Mononuclear cell (primary cell): ENCODE measurements at regions not wholly inside any gene's neighbourhood (a gene's known extent, or its start where the extent isn't known, plus 50 kb on each side); places are given as distances from the start of the nearest gene placed in this dataset.
"Not testable (repeated sequence)": the region's sequence is repeated elsewhere in the genome, so short reads cannot be mapped to it uniquely, and the experiment has no call there.

ENCODE experiments used
- H3K27me3 ChIP-seq: 2 replicates; pipeline ENCODE4 v1.6.0; 2011; ENCODE audit warnings: low read length, control low read depth; ENCODE audit not compliant: insufficient read depth
- H3K4me1 ChIP-seq: 2 replicates; pipeline ENCODE4 v1.5.1; 2011; ENCODE audit warnings: mild to moderate bottlenecking, low read length, control low read depth; ENCODE audit not compliant: insufficient read depth
- H3K4me3 ChIP-seq: 2 replicates; pipeline ENCODE4 v1.5.1; 2011; ENCODE audit warnings: mild to moderate bottlenecking, low read length, moderate library complexity
- H3K9me3 ChIP-seq: 2 replicates; pipeline ENCODE4 v1.5.1; 2011; ENCODE audit warnings: low read depth, mild to moderate bottlenecking, control low read depth, low read length

DNA sequence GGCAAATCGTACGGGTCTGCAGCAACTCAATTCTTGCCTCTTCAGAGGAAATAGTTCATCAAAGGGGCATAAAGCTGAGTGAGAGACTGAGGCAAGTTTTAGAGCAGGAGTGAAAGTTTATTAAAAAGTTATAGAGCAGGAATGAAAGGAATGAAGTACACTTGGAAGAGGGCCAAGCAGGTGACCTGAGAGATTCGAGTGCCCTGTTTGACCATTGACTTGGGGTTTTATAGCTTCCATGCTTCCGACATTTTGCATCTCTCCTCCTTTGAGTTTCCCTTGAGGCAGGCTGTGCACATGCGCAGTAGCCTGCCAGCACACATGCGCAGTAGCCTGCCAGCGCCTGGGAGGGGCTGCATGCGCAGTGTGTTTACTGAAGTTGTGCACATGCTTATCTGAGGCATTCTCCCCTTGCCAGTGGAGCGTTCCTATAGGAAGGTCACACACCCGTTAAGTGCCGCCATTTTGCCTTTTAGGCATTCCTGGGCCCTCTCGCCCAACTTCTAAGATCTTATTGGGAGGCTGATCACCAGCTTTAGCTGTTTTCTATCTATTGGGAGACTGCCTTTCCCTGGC is 265.5 kb upstream of the MGAT5 start:
- Histone ChIP-seq H3K4me3 (no peak overlapping the region), H3K9me3 (no peaks in the 10 kb centered on the region), H3K4me1 (no peaks in the 10 kb centered on the region), H3K27me3 (no peaks in the 10 kb centered on the region)

GRCh38 chr2:133991606-133992168 is 262.2 kb upstream of the MGAT5 start:
- no peaks in the 10 kb centered on the region for H3K4me1 ChIP-seq
- no peaks in the 10 kb centered on the region for H3K9me3 ChIP-seq
- H3K4me3 ChIP-seq: no peak overlapping the region
- no peaks in the 10 kb centered on the region for H3K27me3 ChIP-seq

- no peaks in the 10 kb centered on the region for H3K9me3 ChIP-seq
- H3K4me1 ChIP-seq: no peaks in the 10 kb centered on the region
- H3K4me3 ChIP-seq: no peak overlapping the region
- no peaks in the 10 kb centered on the region for H3K27me3 ChIP-seq
Observed at GRCh38 chr2:133992454-133992853, 261.4 kb upstream of the MGAT5 start.

GRCh38 chr2:133993160-133993559 is 260.7 kb upstream of the MGAT5 start:
- Histone ChIP-seq H3K9me3 (no peaks in the 10 kb centered on the region), H3K27me3 (no peaks in the 10 kb centered on the region), H3K4me3 (no peak overlapping the region), H3K4me1 (no peaks in the 10 kb centered on the region)

GRCh38 chr2:133998726-133999125 is 255.1 kb upstream of the MGAT5 start:
- H3K4me3 ChIP-seq, H3K4me1 ChIP-seq: not testable (repeated sequence)

GRCh38 chr2:134002391-134002790 is 251.5 kb upstream of the MGAT5 start:
- Histone ChIP-seq H3K27me3 (no peaks in the 10 kb centered on the region), H3K4me3 (no peak overlapping the region), H3K4me1 (no peaks in the 10 kb centered on the region), H3K9me3 (no peaks in the 10 kb centered on the region)

More at GRCh38 chr2:133998726-133999125, 255.1 kb upstream of the MGAT5 start:
- H3K27me3 ChIP-seq, H3K9me3 ChIP-seq: not testable (repeated sequence)

GRCh38 chr2:134002921-134003320 is 251.0 kb upstream of the MGAT5 start:
- Histone ChIP-seq H3K27me3 (no peaks in the 10 kb centered on the region), H3K9me3 (no peaks in the 10 kb centered on the region), H3K4me3 (no peak overlapping the region), H3K4me1 (no peaks in the 10 kb centered on the region)

DNA sequence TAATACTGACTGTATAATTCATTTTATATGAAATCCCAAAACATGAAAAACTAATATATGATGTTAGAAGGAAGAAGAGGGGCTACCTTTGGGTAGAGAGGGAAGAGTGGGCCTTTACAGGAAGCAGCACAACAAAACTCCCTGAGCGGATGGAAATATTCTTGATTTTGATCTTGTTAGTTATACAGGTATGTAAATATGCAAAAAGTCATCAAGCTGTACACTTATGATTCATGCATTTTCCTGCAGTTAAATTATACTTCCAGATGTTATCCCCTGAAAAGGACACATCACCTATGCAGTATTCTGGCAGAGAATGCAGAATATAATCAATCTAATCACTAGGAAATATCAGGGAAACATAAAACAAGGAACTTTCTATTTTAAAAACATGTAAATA is 249.4 kb upstream of the MGAT5 start:
- Histone ChIP-seq H3K27me3 (no peaks in the 10 kb centered on the region), H3K4me3 (no peak overlapping the region), H3K4me1 (no peaks in the 10 kb centered on the region), H3K9me3 (no peaks in the 10 kb centered on the region)

GRCh38 chr2:134008837-134009236 is 245.0 kb upstream of the MGAT5 start:
- no peak overlapping the region for H3K4me3 ChIP-seq
- H3K9me3 ChIP-seq: no peaks in the 10 kb centered on the region
- no peaks in the 10 kb centered on the region for H3K27me3 ChIP-seq
- no peaks in the 10 kb centered on the region for H3K4me1 ChIP-seq

GRCh38 chr2:134009440-134009839 is 244.4 kb upstream of the MGAT5 start:
- H3K9me3 ChIP-seq: no peaks in the 10 kb centered on the region
- H3K4me3 ChIP-seq: no peak overlapping the region
- no peaks in the 10 kb centered on the region for H3K27me3 ChIP-seq
- H3K4me1 ChIP-seq: no peaks in the 10 kb centered on the region

- not testable (repeated sequence) for H3K9me3 ChIP-seq, H3K4me3 ChIP-seq, H3K27me3 ChIP-seq, H3K4me1 ChIP-seq
Observed at GRCh38 chr2:134009906-134010305, 244.0 kb upstream of the MGAT5 start.

DNA sequence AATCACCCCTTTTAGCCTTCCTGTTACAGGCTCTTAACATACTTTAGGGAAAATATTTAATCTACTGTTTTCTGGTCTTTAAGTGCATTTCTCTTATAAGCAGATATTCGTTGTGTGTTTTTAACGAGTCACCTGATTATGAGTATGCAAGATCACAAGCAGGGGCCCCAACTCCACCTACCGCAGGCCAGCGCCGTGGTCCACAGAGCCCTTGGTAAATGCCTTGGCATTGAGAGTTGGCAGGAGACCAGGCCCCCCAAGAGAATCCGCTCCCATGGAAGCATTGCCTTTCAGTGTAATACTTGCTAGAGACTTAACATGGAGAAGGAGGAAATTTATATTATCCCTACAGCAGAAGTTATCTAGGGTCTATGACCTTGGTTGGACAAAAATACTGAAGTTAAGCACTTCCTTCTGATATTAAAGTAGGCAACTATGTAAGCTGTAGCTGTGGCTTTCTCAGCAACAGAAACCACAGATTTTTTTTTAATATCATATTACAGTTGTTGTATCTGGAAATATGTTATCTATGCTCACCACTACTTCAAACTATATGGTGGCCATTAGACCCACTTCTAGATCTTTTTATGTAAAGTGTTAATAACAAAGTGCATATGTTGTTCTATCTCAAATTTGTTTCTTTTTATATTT is 241.8 kb upstream of the MGAT5 start:
- no peaks in the 10 kb centered on the region for H3K4me1 ChIP-seq

DNA sequence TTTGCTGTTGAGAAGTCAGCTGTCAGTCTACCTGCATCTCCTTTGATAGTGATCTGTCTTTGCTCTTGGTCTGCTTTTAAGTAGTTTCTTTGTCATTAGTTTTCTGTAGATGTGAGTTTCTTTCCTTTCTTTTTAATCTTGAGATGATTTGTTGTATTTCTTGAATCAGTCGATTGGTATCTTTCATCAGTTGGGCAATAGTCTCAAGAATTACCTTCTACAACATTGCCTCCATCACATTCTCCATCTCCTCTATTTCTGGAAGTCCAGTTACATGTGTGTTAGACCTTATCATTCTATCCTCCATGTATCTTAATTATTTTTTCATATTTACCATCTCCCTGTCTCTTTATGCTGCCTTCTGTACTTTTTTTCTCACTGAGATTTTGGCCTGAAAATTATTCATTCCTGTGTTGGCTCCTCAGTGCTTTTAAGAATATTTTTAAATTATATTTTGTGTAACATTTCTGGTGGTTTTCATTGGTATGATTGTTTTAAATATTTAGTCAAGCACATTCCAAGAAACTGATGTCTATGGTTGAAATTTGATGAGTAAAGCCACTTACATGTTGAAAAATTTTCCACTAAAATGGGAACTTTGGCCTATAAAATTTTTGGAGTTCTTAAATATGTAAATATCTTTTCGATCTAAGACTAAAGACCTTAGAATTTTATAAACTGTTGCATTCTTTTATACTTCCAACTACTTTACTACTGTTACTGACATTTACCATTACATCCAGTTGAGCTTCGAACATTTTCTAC is 239.5 kb upstream of the MGAT5 start:
- peaks cover 4% of the 10 kb centered on the region for H3K27me3 ChIP-seq
- H3K4me1 ChIP-seq: no peaks in the 10 kb centered on the region
- H3K9me3 ChIP-seq: no peaks in the 10 kb centered on the region
- no peak overlapping the region for H3K4me3 ChIP-seq

More for the DNA sequence above, 241.8 kb upstream of the MGAT5 start:
- no peaks in the 10 kb centered on the region for H3K27me3 ChIP-seq
- no peaks in the 10 kb centered on the region for H3K9me3 ChIP-seq
- H3K4me3 ChIP-seq: no peak overlapping the region

DNA sequence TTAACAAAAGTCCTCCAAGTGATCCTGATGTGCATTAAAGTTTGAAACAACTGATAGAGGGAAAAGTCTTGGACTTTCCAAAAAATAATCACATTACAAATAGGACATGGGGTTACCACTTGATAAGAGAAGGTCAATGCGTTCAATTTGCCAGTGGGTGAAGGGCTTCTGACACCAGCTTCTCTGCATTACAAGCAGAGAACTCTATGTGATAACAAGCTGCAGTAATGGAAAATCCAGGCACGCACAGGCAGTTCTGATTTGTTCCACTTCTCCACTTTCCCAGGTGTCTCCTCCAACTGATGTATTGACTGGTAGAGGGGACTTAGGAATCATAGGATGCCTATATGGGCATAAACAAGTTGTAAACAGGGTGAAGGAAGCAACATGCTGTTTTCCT is 234.0 kb upstream of the MGAT5 start:
- peaks cover 4% of the 10 kb centered on the region for H3K4me1 ChIP-seq
- no peaks in the 10 kb centered on the region for H3K9me3 ChIP-seq
- peaks cover 4% of the 10 kb centered on the region for H3K27me3 ChIP-seq
- H3K4me3 ChIP-seq: no peak overlapping the region

DNA sequence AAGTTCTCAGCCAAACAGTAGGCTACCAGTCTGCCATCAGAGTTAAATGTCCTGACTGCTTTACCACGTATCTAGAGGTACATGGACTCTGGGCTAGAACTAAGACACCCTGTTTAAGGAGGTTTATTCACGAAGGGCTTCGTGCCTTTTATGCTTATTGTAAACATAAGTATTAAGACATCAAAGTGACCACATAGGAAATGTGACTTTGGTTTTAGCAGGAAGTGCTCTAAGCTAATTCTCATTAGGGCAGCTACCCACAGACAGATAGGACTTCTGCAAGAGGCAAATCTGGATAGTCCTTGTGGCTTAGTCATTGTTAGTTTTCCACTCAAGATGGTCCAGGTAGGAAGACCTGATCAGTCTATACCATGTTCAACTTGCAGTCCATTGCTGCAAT is 233.3 kb upstream of the MGAT5 start:
- no peaks in the 10 kb centered on the region for H3K9me3 ChIP-seq
- no peak overlapping the region for H3K4me3 ChIP-seq
- H3K4me1 ChIP-seq: peaks cover 4% of the 10 kb centered on the region
- peaks cover 4% of the 10 kb centered on the region for H3K27me3 ChIP-seq
